ENCODE measurements at regions not wholly inside any gene's neighbourhood (a gene's known extent, or its start where the extent isn't known, plus 50 kb on each side); places are given as distances from the start of the nearest gene placed in this dataset.

DNA sequence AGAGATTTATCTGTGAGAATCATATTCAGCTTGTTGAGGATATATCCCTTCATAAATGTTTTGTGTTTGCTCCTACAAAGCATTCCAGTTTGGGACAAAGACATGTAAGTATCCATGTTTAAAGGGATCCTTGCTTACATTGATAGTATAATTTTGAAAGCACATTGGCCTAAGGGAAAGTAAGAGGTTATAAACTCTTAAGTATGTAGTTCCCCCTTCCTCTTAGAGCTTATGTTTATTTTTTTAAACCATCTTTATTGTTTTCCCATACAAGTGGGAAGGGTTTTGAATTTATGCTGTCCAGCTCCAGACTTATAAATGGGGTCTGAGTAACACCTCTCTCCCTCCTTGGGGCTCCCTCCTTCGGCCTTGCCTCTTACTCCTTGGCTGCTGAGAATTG is 481.5 kb downstream of the LMO4 start:
- TF ChIP-seq, protein P1, sequence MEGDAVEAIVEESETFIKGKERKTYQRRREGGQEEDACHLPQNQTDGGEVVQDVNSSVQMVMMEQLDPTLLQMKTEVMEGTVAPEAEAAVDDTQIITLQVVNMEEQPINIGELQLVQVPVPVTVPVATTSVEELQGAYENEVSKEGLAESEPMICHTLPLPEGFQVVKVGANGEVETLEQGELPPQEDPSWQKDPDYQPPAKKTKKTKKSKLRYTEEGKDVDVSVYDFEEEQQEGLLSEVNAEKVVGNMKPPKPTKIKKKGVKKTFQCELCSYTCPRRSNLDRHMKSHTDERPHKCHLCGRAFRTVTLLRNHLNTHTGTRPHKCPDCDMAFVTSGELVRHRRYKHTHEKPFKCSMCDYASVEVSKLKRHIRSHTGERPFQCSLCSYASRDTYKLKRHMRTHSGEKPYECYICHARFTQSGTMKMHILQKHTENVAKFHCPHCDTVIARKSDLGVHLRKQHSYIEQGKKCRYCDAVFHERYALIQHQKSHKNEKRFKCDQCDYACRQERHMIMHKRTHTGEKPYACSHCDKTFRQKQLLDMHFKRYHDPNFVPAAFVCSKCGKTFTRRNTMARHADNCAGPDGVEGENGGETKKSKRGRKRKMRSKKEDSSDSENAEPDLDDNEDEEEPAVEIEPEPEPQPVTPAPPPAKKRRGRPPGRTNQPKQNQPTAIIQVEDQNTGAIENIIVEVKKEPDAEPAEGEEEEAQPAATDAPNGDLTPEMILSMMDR (IDR thresholded peaks at IDR 0.05) = no peak
- no peak for TF ChIP-seq ZFX (IDR thresholded peaks at IDR 0.05; ENCODE audit: borderline replicate concordance)
